Fibroblast of skin of left biceps (primary cell): ENCODE measurements at regions not wholly inside any gene's neighbourhood (a gene's known extent, or its start where the extent isn't known, plus 50 kb on each side); places are given as distances from the start of the nearest gene placed in this dataset.

ENCODE experiments used
- DNase-seq, 2 experiments: peaks; one replicate each; pipeline ENCODE4 v3.0.0-alpha.2; 2013; ENCODE audit warnings: low read depth in 2 of 2

DNA sequence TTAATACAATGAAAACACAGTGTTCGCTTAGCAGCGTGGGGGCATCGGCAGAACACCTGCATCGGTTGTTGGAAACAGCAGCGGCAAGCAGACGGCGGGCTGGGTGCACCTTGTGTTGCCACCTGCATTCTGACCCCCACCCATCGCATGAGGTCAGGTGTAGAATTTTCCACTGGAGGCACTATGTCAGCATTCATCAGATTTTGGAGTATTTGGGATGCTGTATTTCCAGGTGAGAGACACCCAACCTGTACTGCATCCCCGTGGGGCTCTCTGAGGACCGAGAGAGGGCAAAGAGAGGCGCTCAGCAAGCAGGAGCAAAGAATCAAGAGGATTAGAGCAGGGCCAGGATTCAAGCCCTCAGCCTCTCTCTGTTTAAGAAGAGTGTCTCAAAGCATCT, 116.4 kb upstream of the MGMT start:
- no peak for DNase-seq

- no peak for DNase-seq
These were observed 113.9 kb upstream of the MGMT start for GRCh38 chr10:129353101-129353500.

DNA sequence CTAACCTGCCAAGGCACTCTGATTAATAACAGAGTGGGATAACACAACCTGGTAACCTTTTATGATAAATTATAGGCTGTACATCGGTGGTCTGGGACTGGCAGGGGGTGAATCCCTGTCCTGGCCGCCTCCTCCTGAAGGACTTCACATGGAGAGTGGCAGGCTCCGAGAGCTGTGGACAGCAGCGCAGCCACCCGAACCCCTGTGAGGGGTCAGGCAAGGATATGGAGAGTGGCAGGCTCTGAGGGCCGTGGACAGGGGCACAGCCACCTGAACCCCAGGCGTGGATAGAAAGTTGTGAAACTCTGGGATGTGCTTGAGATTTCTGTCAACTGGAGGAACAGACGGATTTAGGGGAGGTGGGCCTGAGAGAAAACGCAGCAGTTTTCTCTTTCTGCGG, 107.0 kb upstream of the MGMT start:
- DNase-seq = no peak

DNA sequence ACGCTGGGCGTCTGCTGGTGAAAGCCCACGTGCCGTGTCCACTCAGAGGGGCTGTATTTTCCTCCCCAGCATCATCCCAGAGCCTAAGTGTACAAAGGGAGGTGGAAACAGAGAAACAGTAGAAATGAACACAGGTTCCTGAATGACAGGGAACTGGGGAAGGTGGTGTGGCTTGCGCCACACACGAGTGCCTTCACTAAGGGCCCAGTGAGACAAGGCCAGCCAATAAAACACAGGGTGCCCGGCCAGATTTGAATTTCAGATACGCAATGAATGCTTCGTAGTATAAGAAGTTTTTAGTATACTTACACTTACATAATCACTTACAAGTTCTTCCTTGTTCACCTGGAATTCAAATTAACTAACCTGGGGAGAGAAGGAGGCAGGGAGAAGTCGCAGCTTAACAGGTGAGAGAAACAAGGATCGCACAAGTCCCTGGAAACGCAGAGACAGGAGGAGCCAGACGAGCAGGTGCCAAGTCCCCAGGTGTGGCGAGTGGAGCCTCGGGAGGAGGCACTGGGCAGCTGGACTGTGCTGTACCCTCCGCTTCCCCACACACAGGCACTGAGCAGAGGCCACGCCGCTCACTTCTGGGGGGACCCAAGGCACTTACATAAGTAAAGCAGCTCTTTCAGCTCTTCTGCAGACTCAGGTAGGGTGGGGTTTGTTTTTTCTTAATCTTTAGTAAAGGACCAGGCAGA, 105.2 kb upstream of the MGMT start:
- no peak for DNase-seq

DNA sequence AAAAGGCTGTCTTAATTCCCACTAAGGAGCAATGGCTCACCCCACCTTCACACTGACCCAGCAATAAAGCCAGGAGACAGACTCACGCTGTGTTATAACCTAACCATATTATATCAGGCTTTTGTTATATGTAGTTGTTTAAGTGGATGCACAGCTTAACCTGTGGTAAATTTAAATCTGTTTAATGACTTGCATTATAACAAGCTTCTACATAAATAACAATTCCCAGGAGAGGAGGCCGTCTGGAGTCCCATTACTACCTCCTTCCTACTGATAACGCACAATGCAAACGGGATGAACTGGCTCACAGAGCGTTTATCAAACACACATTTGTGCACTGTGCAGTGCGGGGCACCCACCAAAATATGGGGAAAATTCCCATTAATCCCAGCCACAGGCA, 102.1 kb upstream of the MGMT start:
- no peak for DNase-seq

DNA sequence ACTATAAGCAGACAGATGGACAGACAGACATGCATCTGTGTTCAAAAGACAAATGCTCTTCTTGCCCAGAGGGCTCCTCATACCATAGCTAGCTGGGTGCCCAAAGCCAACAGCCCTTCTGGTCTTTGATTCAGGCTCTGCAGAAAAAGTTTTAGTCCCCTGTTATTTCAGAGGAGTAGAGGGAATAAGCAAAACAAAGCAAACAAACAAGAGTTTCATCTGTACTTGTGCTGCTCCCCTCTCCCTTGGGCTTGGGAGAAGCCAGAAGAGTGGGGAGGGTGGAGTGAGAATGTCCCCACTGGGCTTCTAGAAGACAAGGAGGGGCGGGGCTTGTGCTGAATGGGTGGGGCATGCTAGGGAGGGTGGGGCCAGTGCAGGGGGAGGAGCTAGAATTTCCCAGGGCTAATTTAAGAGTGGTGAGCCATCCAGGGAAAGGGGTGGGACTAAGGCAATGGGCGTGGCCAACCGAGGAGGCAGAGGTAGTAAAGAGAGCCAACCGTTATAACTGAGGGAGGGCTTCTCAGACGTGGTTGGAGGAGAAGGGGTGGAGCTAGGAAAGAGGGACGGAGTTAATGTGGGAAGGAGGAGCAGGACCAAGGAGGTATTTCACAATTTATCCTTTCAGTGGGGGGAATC, 101.2 kb upstream of the MGMT start:
- DNase-seq = no peak

DNA sequence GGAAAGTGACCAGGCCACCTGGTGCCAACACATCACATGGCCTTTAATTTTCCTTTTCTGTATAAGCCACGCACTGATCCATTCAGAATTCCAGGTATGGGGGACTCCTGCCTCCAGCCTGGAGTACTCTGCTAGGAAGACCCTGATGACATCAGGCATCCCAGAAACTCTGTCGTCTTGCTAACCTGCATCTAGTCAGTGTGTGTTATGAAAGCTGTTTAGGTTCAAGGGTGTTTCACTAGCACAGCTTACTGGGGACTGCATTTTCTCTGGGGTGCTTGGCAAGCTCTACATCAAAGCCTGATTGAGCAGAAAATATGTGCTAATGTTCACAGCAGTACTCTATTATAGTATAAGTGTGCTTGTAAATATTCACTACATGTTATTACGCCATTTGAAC, 100.6 kb upstream of the MGMT start:
- DNase-seq = no peak

- no peak for DNase-seq
These were observed 97.5 kb upstream of the MGMT start for GRCh38 chr10:129369566-129369965.

- no peak for DNase-seq
These were observed 95.5 kb upstream of the MGMT start for GRCh38 chr10:129371541-129371940.

GRCh38 chr10:129372172-129372571, 94.9 kb upstream of the MGMT start:
- DNase-seq = no peak

- no peak for DNase-seq
These were observed 93.8 kb upstream of the MGMT start for GRCh38 chr10:129373231-129373630.

DNA sequence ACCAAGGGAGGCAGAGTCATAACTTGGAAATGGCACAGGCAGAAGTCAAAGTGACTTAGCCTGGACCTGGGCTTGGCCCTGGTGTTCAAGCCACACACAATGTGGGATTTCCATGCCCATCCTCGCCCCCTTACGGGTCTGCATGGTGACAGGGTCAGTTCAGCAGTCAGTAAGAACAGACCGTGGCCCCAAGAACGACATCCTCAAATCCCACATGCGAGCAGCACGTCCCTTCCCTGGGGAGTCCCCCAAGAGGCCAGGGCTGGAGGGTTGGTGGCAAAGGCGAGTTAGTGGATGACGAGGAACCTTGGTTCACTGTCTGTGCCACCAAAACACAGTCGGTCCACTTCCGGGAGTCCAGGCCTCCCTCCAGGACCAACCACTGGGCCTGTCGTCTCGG, 93.3 kb upstream of the MGMT start:
- DNase-seq = no peak

DNA sequence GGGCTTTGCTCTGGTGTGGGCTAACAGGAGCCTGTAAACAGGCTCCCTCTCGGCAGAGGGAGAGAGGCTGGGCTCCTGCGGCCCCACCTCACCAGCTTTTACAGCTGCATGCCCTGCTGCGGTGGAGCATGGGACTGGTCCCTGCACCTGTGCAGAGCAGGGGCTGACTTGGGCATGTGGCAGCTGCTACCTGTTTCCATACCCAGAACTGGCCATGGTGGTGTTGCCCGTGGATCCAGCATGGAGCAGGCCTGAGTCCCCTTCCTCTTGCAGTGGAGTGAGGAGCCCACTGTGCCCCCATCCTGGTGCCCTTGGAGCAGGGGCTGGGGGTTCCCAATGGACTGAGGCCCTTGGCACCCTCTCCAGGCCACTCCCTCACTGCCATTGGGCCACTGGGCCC, 91.9 kb upstream of the MGMT start:
- DNase-seq = no peak

- no peak for DNase-seq
These were observed 91.1 kb upstream of the MGMT start for GRCh38 chr10:129375912-129376311.

DNA sequence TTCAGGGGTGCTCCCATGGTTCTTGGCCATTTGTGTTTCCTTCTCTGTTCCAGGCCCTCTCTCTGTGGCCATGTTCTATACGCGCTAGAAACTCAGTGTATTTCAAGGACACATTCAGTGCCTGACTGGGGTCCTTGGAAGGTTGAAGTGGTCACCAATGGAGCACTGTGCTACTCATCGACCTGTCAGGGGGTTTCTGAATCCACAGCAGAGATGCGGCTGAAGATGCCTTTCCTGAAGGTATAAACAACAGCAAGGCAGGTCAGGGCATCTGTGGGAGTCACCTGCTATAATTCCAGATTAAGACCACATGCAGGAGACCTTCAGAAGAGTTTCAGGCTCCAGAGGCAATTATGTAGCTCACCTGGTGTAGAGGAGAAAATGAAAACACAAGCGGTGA, 86.8 kb upstream of the MGMT start:
- no peak for DNase-seq

DNA sequence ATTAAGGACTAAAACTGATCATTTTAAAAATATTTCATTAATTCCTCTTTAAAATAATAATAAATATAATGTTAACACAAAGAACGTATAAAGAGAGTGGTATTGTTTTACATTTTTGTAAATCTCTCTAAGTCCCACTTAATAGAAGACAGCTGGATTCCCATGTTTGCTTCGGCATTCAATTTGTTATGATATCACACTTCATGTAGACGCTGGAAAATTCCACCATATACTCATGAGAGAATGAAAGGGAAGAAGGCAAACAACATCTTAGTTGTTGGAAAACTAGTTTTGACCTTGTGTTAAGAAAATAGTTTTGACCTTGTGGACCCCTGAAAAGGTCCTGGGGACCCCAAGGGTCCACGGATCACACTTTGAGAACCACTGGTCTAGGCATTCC, 85.3 kb upstream of the MGMT start:
- no peak for DNase-seq

- DNase-seq = no peak
These were observed 84.6 kb upstream of the MGMT start for GRCh38 chr10:129382401-129382800.

DNA sequence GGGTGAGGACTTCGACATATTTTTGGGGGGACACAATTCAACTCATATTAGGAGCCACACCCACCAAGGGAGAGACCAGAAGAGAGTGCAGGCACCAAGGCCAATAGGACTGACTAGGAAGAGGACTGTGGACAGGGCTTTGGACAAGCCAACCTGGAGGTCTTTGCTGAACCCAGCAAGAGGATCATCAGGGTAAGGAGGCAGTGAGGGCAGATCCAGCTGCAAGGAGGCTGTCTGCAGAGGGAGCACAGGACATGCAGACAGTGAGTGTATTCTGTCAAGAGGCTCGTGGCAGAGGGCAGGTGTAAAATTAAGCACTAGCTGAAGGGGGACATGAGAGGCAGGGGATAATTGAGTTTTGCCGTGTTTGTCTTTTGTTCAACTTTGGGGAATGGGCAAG, 83.4 kb upstream of the MGMT start:
- no peak for DNase-seq

- DNase-seq = no peak
These were observed 81.4 kb upstream of the MGMT start for GRCh38 chr10:129385600-129385999.

DNA sequence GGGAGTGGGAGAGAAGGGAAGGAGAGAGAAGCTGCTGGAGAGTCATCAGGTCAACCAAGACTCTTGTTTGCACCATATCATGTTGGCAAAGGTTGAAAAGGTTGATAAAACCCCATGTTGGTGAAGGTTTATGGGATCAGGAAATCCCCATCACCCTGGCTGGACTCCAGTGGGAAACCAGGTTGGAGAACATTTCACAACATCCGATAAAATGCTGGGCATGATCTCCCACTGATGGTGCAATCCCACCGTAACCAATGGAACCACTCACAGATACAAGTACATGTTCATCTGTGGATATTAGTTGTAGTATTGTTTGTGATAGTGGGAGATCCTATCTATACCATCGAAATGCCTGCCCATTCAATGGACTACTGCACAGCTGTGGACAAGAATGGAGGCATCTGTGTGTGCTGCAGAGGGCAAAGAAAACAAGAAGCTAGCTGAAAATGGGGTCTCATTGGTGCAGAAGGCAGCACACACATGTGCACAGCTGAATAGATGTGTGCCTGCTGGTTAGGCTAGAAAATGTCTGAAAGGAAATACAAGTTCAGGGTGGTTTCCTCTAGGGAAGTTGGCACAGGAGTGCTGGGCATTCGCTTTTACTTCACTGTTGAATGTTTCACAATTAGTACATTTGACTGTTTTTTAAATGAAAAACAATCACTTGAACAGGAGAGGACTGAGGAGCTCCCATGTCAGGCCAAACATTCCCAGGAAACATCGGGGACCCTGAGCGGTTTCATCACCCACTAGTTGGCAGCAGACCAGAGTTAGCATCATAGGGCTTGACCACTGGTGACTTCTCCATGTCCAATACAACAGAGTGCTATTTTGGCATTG, 80.4 kb upstream of the MGMT start:
- no peak for DNase-seq

- no peak for DNase-seq
These were observed 79.8 kb upstream of the MGMT start for GRCh38 chr10:129387258-129387525.

- no peak for DNase-seq
These were observed 78.6 kb upstream of the MGMT start for GRCh38 chr10:129388435-129388834.

GRCh38 chr10:129389194-129389593, 77.8 kb upstream of the MGMT start:
- DNase-seq = no peak
